PC-3 (cell line): ENCODE measurements at regions not wholly inside any gene's neighbourhood (a gene's known extent, or its start where the extent isn't known, plus 50 kb on each side); places are given as distances from the start of the nearest gene placed in this dataset.

Source experiments
- EZH2 ChIP-seq: fragments of 300-600 bp; sonication (generic); IDR thresholded peaks from one replicate; pipeline ENCODE4 v1.6.1; 2017; ENCODE audit warnings: antibody characterized with exemption, mild to moderate bottlenecking, low read length; ENCODE audit not compliant: unreplicated experiment
- EZH2phosphoT487 ChIP-seq: fragments of 300-600 bp; sonication (generic); IDR thresholded peaks from 2 replicates; pipeline ENCODE4 v1.6.1; 2018; ENCODE audit warnings: mild to moderate bottlenecking, antibody characterized with exemption, low read length, borderline replicate concordance

DNA sequence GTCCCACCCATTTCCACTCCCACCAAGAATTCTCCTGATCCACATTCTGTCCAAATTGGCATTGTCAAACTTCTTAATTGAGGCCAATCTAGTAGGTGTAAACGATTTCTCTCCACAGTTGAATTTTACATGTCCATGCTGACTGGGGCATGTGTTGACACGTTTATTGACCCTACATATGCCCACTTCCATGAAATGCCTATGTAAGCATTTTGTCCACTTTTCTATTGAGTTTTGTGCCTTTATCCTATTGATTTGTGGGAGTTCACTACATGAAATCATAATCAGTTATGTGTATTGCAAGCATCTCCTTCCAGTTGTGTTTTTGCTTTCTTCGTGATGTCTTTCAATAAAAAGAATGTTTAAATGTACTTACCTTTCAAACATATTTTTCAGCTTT is 141.7 kb upstream of the NSMCE3 start:
- TF ChIP-seq EZH2: no peak
- TF ChIP-seq EZH2phosphoT487: no peak
